Keratinocyte (primary cell): ENCODE measurements at regions not wholly inside any gene's neighbourhood (a gene's known extent, or its start where the extent isn't known, plus 50 kb on each side); places are given as distances from the start of the nearest gene placed in this dataset.

Source experiments
- EZH2 ChIP-seq: IDR thresholded peaks from one replicate; pipeline ENCODE4 v1.6.1; 2012; ENCODE audit warnings: inconsistent platforms, mild to moderate bottlenecking, low read length, moderate library complexity
- TF ChIP-seq, protein P1 (sequence below), 3 experiments: IDR thresholded peaks in 1 of 3; conservative IDR thresholded peaks in 1 of 3; optimal IDR thresholded peaks in 1 of 3; 2 replicates in 2 of 3; 3 replicates in 1 of 3; pipeline versions ENCODE3 to v1.5.1; 2011; ENCODE audit warnings: low read length in 3 of 3, mild to moderate bottlenecking in 3 of 3, moderate library complexity in 2 of 3, control low read depth in 1 of 3, inconsistent platforms in 1 of 3; ENCODE audit not compliant: insufficient read depth in 2 of 3; ENCODE audit errors: extremely low read depth in 1 of 3

DNA sequence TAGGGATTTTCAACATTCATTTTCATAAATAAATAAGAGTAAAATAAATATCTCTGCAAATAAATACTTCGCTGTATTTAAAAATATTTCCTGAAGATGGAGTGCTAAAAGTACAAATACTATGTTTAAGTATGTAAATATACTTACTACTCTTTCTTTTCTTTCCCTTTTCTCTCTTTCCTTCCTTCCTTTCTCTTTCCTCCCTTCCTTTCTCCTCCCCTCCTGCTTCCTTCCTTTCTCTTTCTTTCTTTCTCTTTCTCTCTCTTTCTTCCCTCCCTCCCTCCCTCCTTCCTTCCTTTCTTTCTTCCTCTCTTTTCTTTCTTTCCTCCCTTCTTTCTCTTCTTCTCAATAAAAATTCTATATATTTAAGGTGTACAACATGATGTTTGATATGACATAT is 496.1 kb downstream of the CCSER2 start:
- TF ChIP-seq, protein P1, sequence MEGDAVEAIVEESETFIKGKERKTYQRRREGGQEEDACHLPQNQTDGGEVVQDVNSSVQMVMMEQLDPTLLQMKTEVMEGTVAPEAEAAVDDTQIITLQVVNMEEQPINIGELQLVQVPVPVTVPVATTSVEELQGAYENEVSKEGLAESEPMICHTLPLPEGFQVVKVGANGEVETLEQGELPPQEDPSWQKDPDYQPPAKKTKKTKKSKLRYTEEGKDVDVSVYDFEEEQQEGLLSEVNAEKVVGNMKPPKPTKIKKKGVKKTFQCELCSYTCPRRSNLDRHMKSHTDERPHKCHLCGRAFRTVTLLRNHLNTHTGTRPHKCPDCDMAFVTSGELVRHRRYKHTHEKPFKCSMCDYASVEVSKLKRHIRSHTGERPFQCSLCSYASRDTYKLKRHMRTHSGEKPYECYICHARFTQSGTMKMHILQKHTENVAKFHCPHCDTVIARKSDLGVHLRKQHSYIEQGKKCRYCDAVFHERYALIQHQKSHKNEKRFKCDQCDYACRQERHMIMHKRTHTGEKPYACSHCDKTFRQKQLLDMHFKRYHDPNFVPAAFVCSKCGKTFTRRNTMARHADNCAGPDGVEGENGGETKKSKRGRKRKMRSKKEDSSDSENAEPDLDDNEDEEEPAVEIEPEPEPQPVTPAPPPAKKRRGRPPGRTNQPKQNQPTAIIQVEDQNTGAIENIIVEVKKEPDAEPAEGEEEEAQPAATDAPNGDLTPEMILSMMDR (optimal IDR thresholded peaks at IDR 0.05 in 1 of 3, IDR thresholded peaks at IDR 0.05 in 1 of 3, conservative IDR thresholded peaks at IDR 0.05 in 1 of 3; ENCODE audit: extremely low read depth in 1 of 3, insufficient read depth in 2 of 3, low read length in 3 of 3) = no peak
- no peak for TF ChIP-seq EZH2
